WTC11 (cell line): ENCODE measurements at regions not wholly inside any gene's neighbourhood (a gene's known extent, or its start where the extent isn't known, plus 50 kb on each side); places are given as distances from the start of the nearest gene placed in this dataset.

ENCODE experiments used
- ATAC-seq: fragments of 200-7000 bp; cut with Tn5 transposase; 2 replicates; pipeline ENCODE4 v1.10.0; 2021; ENCODE audit warnings: mild to moderate bottlenecking, moderate library complexity
- CTCF ChIA-PET: fragments of 300-600 bp; sonication (Branson Sonifier 250); formaldehyde crosslinking; loops from one replicate; lab custom pipeline; 2021; ENCODE audit warnings: antibody characterized with exemption; lab: Charles Lee
- POLR2A ChIA-PET: fragments of 350-600 bp; sonication (Branson Sonifier 250); formaldehyde crosslinking; loops from one replicate; lab custom pipeline; 2021; ENCODE audit warnings: antibody characterized with exemption; lab: Charles Lee
- DNase-seq: peaks from one replicate; pipeline ENCODE4 v3.0.0; 2021; ENCODE audit warnings: low spot score
- H3K27ac Mint-ChIP-seq: 2 replicates; pipeline ENCODE4 v1.8.0; 2021; ENCODE audit warnings: mixed read lengths
- H3K27me3 Mint-ChIP-seq: 2 replicates; pipeline ENCODE4 v1.8.0; 2021; ENCODE audit warnings: low read depth, mild to moderate bottlenecking, moderate library complexity, mixed read lengths
- H3K36me3 Mint-ChIP-seq: 2 replicates; pipeline ENCODE4 v1.8.0; 2021; ENCODE audit warnings: mixed read lengths
- H3K4me1 Mint-ChIP-seq: 2 replicates; pipeline ENCODE4 v1.8.0; 2022; ENCODE audit warnings: mixed read lengths
- H3K4me3 Mint-ChIP-seq: 2 replicates; pipeline ENCODE4 v1.8.0; 2021; ENCODE audit warnings: mild to moderate bottlenecking, moderate library complexity, mixed read lengths
- H3K9me3 Mint-ChIP-seq: 2 replicates; pipeline ENCODE4 v1.8.0; 2021; ENCODE audit warnings: mixed read lengths
- AR ChIP-seq: fragments of 250-450 bp; sonication (Bioruptor Pico); IDR thresholded peaks from 2 replicates; pipeline ENCODE4 v1.9.0; 2021; ENCODE audit warnings: mild to moderate bottlenecking
- CTCF ChIP-seq: fragments of 200-600 bp; IDR thresholded peaks from 2 replicates; pipeline ENCODE4 v1.8.0; 2022; ENCODE audit warnings: antibody characterized with exemption
- MLX ChIP-seq: sonication (generic); formaldehyde crosslinking; IDR thresholded peaks from 2 replicates; pipeline ENCODE4 v1.8.1; 2023; ENCODE audit warnings: mild to moderate bottlenecking, missing genetic modification reagents, moderate library complexity
- NR2C2 ChIP-seq: sonication (generic); formaldehyde crosslinking; IDR thresholded peaks from 2 replicates; pipeline ENCODE4 v1.8.0; 2022; ENCODE audit warnings: mild to moderate bottlenecking, missing genetic modification reagents
- NR3C1 ChIP-seq: sonication (generic); formaldehyde crosslinking; conservative IDR thresholded peaks from 2 replicates; pipeline ENCODE4 v1.8.1; 2023; ENCODE audit warnings: low read depth, mild to moderate bottlenecking, missing genetic modification reagents
- PRDM15 ChIP-seq: sonication (generic); formaldehyde crosslinking; IDR thresholded peaks from 2 replicates; pipeline ENCODE4 v1.8.0; 2022; ENCODE audit warnings: missing genetic modification reagents
- SMAD4 ChIP-seq: sonication (generic); formaldehyde crosslinking; IDR thresholded peaks from 2 replicates; pipeline ENCODE4 v1.8.0; 2022; ENCODE audit warnings: mild to moderate bottlenecking, missing genetic modification reagents
- ZBTB43 ChIP-seq: sonication (generic); formaldehyde crosslinking; IDR thresholded peaks from 2 replicates; pipeline ENCODE4 v1.8.1; 2023; ENCODE audit warnings: mild to moderate bottlenecking, missing genetic modification reagents
- ZNF138 ChIP-seq: sonication (generic); formaldehyde crosslinking; conservative IDR thresholded peaks from 2 replicates; pipeline ENCODE4 v1.8.1; 2022; ENCODE audit warnings: mild to moderate bottlenecking, moderate library complexity, missing genetic modification reagents
- ZNF512 ChIP-seq: sonication (generic); formaldehyde crosslinking; IDR thresholded peaks from 2 replicates; pipeline ENCODE4 v1.8.1; 2022; ENCODE audit warnings: missing genetic modification reagents, borderline replicate concordance
- ZSCAN18 ChIP-seq: fragments of 250-450 bp; sonication (Bioruptor Pico); IDR thresholded peaks from 2 replicates; pipeline ENCODE4 v2.1.2; 2022; ENCODE audit warnings: mild to moderate bottlenecking, moderate library complexity
- TF ChIP-seq, protein P1 (sequence below): sonication (generic); formaldehyde crosslinking; IDR thresholded peaks from 2 replicates; pipeline ENCODE4 v1.8.0; 2022; ENCODE audit warnings: mild to moderate bottlenecking, missing genetic modification reagents
- TF ChIP-seq, protein P2 (sequence below): sonication (generic); formaldehyde crosslinking; conservative IDR thresholded peaks from 2 replicates; pipeline ENCODE4 v1.8.1; 2022; ENCODE audit warnings: mild to moderate bottlenecking, missing genetic modification reagents

- no peak for DNase-seq
- no peaks in the 10 kb centered on the region for H3K9me3 Mint-ChIP-seq
- no peak for TF ChIP-seq MLX
- TF ChIP-seq SMAD4 (CRISPR knock-in tag) = no peak
- TF ChIP-seq ZNF512 (CRISPR knock-in tag) = no peak
- TF ChIP-seq ZNF138 (CRISPR knock-in tag) = no peak
- TF ChIP-seq, protein P1, sequence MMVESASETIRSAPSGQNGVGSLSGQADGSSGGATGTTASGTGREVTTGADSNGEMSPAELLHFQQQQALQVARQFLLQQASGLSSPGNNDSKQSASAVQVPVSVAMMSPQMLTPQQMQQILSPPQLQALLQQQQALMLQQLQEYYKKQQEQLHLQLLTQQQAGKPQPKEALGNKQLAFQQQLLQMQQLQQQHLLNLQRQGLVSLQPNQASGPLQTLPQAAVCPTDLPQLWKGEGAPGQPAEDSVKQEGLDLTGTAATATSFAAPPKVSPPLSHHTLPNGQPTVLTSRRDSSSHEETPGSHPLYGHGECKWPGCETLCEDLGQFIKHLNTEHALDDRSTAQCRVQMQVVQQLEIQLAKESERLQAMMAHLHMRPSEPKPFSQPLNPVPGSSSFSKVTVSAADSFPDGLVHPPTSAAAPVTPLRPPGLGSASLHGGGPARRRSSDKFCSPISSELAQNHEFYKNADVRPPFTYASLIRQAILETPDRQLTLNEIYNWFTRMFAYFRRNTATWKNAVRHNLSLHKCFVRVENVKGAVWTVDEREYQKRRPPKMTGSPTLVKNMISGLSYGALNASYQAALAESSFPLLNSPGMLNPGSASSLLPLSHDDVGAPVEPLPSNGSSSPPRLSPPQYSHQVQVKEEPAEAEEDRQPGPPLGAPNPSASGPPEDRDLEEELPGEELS (CRISPR knock-in tag) = no peak
- no peak for TF ChIP-seq PRDM15 (CRISPR knock-in tag)
- TF ChIP-seq, protein P2, sequence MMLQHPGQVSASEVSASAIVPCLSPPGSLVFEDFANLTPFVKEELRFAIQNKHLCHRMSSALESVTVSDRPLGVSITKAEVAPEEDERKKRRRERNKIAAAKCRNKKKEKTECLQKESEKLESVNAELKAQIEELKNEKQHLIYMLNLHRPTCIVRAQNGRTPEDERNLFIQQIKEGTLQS (CRISPR knock-in tag) = no peak
- no peak for TF ChIP-seq NR3C1 (CRISPR knock-in tag)
- TF ChIP-seq ZSCAN18 (CRISPR knock-in tag) = no peak
- TF ChIP-seq ZBTB43 (CRISPR knock-in tag) = no peak
- TF ChIP-seq CTCF = no peak
- no peak for TF ChIP-seq NR2C2 (CRISPR knock-in tag)
- TF ChIP-seq AR = no peak
- TF ChIP-seq, all 79 proteins: peak for 0
- ChIA-PET POLR2A (no interaction called here), CTCF (no interaction called here)
- ATAC-seq = no peak
- Mint-ChIP-seq H3K4me1 (0 out of 2 replicates have a peak, but pooled peaks cover 3% of the 10 kb centered on the region), H3K36me3 (no peaks in the 10 kb centered on the region), H3K4me3 (no peak overlapping the region), H3K27me3 (no peaks in the 10 kb centered on the region), H3K27ac (no peak overlapping the region)
These were observed 133.4 kb upstream of the AGAP1 start for GRCh38 chr2:235360446-235360845.
